NCI-H460 (cell line): ENCODE measurements at regions not wholly inside any gene's neighbourhood (a gene's known extent, or its start where the extent isn't known, plus 50 kb on each side); places are given as distances from the start of the nearest gene placed in this dataset.
A peak's percentile ranks its signal among the peaks of the same experiment; 100 is the strongest.

Source experiments
- DNase-seq: peaks from one replicate; pipeline ENCODE4 v3.0.0-alpha.2; 2016; ENCODE audit warnings: low read depth; ENCODE audit errors: extremely low read depth

DNA sequence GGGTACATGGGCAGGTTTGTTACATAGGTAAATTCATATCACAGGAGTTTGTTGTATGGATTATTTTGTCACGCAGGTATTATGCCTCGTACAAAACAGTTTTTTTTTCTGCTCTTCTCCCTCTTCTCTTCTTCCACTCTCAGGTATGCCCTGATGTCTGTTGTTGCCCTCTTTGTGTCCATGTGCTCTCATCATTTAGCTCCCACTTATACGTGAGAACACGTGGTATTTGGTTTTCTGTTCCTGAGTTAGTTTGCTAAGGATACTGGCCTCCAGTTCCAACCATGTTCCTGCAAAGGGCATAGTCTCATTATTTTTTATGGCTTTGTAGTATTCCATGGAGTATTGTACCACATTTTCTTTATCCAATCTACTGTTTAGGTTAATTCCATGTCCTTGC, 65.7 kb downstream of the UNC5CL start:
- no peak for DNase-seq

DNA sequence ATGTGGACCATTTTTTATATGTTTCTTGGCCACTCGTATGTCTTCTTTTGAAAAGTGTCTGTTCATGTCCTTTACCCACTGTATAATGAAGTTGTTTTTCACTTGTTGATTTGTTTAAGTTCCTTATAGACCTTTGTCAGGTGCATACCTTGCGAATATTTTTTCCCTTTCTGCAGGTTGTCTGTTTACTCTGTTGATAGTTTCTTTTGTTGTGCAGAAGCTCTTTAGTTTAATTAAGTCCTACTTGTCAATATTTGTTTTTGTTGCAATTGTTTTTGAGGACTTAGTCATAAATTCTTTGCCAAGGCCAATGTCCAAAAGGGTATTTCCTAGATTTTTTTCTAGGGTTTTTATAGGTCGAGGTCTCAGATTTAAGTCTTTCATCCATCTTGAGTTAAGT, 66.2 kb downstream of the UNC5CL start:
- DNase-seq, result no peak

DNA sequence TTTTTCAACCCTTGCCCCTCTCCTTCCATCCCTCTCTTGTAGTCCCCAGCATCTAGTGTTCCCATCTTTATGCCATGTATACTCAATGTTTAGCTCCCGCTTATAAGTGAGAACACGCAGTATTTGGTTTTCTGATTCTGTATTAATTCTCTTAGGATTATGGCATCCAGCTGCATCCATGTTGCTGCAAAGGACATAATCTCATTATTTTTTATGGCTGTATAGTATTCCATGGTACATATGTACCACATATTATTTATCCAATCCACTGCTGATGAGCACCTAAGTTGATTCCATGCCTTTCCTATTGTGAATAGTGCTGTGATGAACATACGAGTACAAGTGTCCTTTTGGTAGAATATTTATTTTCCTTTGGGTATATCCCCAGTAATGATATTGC, 66.8 kb downstream of the UNC5CL start:
- DNase-seq, result no peak

DNA sequence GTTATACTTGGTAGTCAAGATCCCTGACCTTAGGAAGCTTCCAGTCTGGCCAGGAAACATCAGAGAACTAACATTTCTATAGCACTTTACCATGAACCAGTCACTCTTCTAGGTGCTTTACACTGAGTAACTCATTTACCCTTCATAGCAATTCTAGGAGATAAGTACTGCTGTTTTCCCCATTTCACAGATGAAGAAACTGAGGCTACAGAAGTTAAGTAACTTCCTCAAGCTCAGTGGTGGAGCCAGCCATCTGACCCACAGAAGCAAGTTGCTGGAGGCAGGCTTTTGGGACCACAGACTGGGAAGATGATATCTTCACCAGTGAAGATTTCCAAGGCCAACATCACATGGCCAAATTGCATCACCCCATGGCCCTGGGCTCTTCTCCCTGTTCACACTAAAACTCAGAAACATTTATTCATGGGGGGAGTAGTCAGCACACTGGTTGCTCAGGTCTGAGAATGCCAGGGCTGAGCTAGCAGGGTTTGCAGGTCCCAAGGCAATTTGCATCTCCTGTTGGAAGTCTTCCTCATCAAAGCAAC, 70.3 kb downstream of the UNC5CL start:
- no peak for DNase-seq

DNA sequence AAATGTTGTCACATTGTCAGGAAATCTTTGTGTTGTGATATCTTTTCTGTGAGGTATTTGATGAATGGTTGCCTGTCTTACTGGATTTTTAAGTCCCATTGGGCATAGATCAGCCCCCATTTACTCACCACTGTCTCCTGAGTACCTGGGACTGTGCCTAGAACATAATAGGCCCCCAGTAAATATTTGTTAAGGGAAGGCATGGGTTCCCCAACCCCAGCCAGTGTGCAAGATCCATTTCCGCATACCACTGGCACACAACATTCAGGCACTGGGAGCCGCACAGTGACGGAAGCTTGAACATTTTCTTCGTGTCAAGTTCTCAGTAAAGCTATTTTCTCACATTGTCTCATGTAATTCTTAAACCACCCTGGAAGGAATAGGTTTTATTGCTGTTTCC, 72.2 kb downstream of the UNC5CL start:
- no peak for DNase-seq

DNA sequence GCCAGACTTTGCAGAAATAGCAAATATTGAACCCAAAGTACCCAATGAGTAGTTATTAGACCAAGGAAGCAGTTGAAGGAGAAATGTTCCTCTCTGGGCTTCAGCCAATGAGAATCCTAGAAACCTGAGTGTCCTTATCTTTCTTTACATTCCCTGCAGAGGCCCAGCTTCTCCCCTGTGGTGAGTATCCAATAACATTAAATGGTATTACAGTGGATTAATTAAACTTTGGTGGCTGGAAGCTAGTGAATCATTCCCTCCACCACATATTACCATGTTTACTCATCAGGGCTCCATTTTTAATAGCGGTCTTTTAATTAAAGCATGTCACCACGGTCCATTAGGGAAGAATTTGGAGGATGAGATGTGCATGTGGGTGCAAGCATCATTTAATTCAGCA, 74.0 kb downstream of the UNC5CL start:
- no peak for DNase-seq

DNA sequence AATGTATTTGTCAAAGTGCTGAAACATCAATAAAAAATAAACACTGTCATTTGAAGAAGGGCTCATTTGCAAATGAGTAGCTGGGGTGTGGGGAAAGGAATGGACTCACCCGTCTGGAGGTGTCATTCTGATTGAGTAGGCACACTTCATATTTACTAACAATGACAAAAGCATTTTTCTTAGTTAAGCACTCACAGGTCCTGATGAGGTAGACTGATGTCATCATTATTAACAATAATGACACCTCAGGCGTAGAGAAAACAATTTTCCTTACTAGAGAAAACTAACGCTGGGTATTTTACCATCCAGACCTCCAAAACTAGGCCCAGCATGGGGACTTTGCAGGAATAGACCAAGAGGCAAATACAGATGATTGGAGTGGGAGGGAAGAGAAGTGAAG, 76.0 kb downstream of the UNC5CL start:
- no peak for DNase-seq

DNA sequence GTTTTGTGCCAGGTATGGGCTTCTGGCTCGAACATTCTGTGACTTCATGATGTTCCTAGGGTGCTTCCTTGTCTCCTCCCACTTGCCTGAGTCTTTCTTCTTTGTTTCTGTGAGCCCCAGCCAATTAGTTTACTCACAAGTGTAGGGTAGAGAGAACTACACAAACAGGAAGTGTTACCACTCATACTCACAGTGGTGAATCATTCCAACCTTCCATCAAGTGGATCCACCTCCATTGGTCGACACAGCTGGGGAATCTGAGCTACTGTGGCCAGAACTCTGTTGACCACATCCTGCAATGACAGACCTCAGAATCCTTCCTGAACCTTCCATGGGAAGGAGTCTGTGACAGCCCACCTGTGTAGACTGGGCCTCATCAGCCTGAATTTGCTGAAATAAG, 76.8 kb downstream of the UNC5CL start:
- peak; percentile 30 for DNase-seq

DNA sequence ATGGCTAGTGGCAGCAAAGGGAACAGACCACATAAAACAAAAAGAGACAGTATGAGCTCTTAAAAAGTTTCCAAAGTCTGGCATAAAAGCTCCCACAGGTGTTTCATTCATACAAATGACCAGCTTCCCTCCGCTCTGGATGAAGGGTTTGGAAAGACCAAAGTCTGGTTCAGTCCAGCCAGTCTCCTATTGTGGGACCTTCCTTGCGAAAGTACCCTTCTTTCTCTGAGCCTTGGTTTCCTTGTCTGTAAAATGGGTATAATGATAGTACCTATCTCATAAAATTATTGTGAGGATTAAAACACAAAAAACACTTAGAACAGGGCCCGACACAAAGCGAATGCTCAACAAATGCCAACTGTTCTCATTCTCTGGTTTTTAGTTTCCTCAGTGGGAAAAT, 77.2 kb downstream of the UNC5CL start:
- no peak for DNase-seq

DNA sequence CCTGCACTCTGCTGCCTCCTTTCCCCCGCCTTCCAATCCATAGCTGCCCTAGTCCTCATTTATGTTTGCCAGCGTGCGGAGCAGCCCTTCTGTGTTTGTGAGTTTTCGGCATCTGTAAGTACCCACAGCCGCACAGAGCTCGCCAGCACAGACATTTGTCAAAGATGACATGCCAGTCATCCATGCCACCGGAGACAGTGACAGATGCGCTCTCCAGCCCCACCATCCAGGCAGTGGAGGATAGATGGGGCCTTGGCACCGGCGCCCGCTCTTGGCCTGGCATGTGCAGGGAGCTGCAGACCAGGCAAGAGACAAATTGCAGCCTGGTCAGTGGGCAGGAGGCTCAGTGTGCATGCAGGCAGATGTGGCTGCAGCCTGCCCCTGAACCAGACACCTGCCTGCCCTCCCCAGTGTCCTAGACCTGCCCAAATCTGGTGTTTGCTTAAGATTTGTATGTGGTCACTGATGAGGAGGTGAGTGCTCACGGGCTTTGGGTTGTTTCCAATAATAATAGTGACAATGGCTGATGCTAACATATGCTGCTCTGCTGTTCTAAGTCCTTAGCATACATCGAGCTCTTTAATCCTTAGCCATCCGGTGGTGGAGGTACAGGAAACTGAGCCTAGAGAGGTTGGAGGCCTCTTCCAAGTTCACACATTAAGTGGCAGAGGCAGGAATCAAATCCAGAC, 78.1 kb downstream of the UNC5CL start:
- DNase-seq, result no peak

DNA sequence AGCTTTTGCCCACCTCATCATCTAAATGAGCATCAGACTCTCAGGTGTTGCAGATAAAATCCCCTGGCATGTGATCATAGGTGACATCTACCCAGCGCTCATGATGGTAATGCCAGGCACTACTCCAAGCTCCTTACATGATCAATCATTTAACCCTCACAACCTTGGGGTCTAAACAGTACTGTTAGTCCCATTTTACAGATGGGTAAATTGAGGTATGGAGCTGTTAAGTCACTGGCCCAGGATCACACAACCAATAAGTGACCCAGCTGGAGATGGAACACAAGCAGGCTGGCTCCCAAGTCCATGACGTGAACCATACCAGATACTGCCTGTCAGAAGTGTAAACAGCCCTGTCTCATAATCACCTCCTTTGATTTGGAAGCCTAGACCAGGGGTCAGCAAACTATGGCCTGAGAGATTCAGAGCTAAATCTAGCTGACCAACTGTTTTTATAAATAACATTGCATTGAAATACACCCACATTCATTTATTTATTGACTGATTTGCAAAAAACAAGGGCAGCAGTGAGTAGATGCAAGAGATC, 79.2 kb downstream of the UNC5CL start:
- no peak for DNase-seq

DNA sequence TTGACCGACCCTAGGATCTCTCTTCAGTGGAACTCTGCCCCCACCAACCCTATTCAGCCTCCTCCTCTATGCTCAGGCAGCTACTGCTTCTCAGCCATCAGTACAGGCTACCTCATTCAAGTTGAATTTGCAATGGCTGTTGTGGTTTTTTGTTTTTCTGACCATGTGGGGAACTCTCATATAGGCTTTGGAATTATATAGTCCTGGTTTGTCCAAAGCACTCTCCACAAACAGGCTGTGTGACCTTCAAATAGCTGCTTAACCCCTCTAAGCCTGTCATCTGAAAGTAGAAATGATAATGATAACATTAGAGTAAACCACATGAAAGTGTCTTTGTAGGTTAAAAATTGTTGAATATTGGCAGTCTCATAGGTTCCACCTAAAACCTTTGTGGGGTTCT, 80.3 kb downstream of the UNC5CL start:
- no peak for DNase-seq

DNA sequence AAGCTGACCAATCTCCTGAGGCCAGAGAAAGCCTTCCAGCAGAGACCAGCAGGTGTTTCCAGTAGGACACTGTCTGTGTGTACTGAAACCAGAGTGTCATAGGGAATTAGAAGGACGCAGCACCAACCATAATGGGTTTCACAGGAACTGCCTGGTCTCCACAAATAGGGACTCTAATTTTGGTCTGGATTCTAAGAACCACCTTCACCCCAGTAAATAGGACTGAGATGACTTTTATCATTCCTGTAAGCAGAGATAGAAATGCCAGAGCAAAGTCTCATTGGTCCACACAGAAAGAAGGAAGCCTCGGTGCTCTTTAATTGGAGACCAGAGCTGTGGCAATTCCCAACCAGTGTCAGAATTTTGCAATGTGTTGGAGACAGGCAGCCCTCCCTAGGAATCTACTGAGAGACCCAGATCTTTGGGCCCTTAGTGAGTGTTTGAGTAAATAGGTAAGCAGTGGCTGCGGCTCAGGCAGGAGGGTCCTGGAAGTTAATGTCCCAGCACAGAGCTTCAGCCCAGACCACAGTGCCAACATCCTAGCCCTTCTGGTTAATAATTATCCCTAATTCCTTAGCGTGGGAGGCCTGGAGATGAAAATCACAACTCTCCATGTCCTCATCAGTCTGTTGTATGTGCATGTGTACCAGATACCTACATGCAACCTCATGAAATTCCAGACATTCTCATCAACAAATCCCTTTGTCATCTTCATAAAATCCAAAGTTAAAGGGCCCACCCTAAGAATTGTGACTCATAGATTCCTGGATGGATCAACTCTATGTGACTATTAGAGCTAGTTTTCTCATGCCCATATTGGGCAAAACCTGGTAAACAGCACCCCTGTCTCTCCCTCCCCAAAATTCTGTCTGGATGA, 81.2 kb downstream of the UNC5CL start:
- DNase-seq, result peak; percentile 24

DNA sequence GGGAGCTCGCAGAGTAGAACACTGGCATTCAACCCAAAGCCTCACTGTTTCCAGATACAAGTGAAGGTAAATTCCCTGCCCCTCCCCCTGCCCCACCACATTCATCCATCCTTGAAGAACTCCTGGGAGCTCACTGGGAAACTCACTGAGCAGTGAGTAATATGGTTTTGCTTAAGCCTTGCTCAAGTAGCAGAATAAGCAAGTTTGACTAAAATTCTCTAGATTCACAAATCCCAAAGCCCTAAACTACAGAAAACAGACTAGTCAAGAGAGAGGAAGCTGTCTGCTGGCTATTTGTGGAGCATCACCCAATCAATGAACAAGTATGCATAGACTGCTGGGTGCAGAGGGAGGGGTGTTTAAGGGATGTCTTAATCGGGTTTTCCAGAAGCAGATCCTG, 82.1 kb downstream of the UNC5CL start:
- DNase-seq, result no peak

DNA sequence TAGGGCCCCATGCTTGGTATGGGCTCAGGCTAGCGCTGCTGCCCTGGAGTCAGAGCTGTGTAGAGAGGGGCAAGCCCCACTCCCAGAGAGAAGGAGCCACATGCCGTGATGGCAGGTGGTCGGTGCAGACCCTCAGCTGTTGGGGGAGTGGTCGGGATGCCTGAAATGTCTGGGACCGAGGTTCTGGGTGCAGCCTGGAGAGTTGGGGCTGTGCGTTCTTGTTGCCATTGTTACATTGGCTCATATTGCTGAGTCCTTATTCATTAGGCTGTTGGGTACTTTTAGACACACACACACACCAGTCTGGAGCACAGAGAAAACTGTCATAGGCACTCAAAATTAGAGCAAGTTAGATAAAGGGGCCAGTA, 83.9 kb downstream of the UNC5CL start:
- DNase-seq, result no peak

DNA sequence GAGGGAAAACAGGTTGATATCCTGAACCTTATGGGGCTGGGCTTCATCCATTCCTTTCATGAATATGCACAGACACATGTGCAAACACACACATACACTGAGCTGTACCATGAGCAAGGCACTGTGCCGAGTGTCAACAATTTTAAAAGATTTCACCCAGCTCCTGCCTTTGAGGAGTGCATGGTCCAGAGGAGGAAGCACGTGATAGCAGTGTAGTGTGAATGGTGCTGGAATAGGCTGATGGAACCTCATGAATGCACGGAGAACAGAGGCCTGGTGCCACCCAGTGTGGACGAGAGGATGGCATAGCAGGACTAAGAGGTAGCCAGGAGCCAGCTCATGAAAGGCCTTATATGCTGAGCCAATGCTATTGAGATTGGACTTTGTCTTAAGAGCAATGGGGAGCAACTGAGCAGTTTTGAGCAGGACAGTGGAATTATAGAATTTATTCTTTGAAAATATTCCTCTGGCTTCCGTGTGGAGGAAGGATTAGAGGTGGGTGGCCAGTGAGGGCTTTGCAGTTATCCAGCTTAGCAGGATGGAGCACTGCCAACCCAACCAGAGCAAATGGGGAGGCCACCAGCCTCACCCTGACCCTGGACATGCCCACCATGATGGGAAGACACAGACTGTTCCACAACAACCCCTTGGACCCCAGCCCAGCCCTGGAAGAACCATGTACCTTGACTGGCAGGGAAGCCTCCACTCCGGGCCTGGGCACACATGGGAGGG, 84.4 kb downstream of the UNC5CL start:
- no peak for DNase-seq

DNA sequence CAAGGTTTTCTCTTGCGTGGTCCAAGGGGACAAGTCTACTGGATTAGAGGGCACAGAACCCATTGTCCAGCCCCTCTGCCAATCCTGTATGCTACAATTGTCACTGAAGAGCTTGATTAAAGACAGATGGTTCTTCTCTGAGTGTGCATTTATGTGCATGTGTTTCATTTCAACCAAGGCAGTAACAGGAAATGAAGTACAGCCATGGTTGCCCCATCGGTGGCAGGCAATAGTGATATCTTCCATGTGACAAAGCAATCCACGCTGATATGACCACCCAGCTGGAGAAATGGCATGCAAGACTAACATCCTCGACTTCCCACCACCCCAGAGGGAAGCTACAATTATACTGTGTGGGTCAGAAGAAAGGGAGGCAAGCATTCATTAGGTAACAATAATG, 85.5 kb downstream of the UNC5CL start:
- DNase-seq, result no peak

DNA sequence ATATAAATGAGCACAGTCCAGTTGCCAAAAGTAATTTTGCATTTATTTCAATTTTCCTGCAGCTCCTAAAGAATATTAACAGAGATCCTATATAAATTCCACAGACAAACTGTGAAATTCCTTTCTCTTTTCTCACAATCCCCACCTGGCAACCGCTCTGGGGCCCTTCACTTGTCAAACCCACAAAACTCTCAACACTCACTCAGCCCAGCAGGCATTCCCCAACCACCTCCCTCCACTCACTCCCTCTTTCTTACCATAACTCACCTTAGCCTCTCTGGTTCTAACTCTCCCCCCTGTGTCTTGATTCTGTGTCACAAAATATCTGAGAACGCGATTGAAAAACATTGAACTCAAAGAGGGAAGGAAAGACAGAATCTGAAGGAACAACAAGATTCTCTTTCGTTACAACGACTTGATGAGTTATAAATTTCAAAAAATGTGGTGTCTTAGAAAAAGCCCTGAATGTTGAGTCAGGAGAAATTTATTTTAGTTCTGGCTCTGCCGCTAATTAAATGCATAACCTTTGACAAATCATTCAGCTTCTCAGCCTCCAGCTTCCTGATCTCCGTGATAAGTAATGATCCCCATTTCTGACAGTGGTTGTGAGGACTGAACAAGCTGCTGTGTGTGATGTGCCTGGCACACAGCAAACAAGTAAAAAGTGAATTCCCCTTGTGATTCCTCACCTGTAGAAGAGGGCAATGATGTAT, 87.9 kb downstream of the UNC5CL start:
- DNase-seq, result no peak

DNA sequence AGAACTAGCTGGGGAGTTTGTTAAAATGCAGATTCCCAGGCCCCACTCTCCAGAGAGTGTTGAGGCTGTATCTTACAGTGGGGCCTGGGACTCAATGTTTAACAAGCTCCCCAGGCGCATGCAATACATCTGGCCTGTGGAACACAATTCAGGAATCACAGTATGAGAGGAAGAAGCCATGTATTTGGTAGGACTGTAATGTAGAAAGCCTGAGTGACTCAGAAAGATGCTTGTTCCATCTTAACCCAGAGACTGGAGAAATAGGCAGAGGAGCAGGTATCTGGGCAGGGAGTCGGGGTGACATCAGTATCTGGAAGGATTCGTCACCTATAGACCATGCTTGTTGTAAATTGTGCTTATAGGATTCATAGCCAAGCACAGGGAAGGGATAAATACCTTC, 90.5 kb downstream of the UNC5CL start:
- DNase-seq, result no peak

DNA sequence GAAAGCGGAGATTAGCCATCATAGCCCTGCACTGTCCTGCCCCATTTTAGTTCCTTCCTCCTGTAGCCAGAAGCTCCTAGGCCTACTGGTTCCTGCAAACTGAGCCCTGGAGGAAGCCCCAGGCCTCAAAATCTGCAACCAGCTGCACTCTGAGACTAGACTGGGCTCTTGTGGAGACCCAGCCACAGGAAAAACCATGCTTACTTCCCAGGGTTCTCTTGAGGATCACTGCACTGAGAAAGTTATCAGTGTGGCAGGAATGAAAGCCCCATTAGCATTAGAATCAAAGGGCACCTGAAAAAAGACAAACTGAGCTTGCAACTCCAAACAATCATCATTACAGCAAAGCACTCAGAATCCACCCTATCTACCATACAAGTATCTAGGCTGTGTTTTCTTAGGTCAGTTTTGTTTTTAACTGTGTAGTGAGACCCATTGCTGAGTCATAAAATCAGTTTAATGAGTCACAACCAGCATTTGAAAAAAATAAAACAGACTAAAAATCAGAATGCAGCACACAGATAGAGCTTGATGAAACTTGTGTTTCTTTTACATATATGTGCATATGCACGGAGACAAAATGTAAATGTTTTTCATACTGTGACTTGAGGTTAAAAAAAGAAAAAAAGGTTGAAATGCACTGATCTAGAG, 91.0 kb downstream of the UNC5CL start:
- no peak for DNase-seq
